K562 (cell line): ENCODE measurements at regions not wholly inside any gene's neighbourhood (a gene's known extent, or its start where the extent isn't known, plus 50 kb on each side); places are given as distances from the start of the nearest gene placed in this dataset.

Experiments used
- ATAC-seq: fragments of 200-7000 bp; cut with Tn5 transposase; 3 replicates; pipeline ENCODE4 v1.9.1; 2020; ENCODE audit warnings: moderate library complexity
- BruUV-seq: library from RNA; stranded (reverse); fragments of 400-500 nt; replicated peaks from 2 replicates; lab custom pipeline; 2021; lab: Mats Ljungman, UMichigan
- CTCF ChIA-PET: fragments of 300-600 bp; formaldehyde crosslinking; extraction: SDS; loops from one replicate; lab custom pipeline; 2021; ENCODE audit warnings: low intra/inter-chr PET ratio; lab: Yijun Ruan, JAX
- POLR2A ChIA-PET: fragments of 300-600, 350-650 bp; sonication (Branson Sonifier 250); formaldehyde crosslinking; extraction: SDS; loops from one replicate; lab custom pipeline; 2021; ENCODE audit warnings: antibody characterized with exemption, inconsistent platforms; lab: Yijun Ruan, JAX
- DNase-seq, 4 experiments: peaks; one replicate each; pipeline versions ENCODE4 v3.0.0 to v3.0.0-alpha.2; 2011 to 2018; ENCODE audit warnings: low spot score in 3 of 4, mixed read lengths in 3 of 4; ENCODE audit errors: extremely low read depth in 1 of 4
- FAIRE-seq: peaks from 2 replicates; lab custom pipeline; 2011; peaks lifted over from hg19 to GRCh38; lab: Jason Lieb, UNC
- H2AFZ ChIP-seq: 2 replicates; pipeline ENCODE4 v1.6.0; 2011; ENCODE audit warnings: low read depth, low read length, control low read depth, inconsistent platforms
- H3K27ac ChIP-seq: fragments of 200-600 bp; 3 replicates; pipeline ENCODE4 v1.8.0; 2011; ENCODE audit warnings: low read depth, mild to moderate bottlenecking, control low read depth, inconsistent platforms, low read length, moderate library complexity, mixed read lengths; ENCODE audit errors: extremely low read depth
- H3K27me3 ChIP-seq, 2 experiments: fragments of 300-600 bp in 1 of 2; 2 replicates in 1 of 2; 3 replicates in 1 of 2; pipeline versions ENCODE4 v1.6.0 to v1.8.0; 2011; ENCODE audit warnings: inconsistent platforms in 2 of 2, low read length in 2 of 2, mild to moderate bottlenecking in 1 of 2, mixed read lengths in 1 of 2, moderate library complexity in 1 of 2; ENCODE audit not compliant: control insufficient read depth in 2 of 2, insufficient read depth in 2 of 2
- H3K36me3 ChIP-seq: fragments of 300-600 bp; 3 replicates; pipeline ENCODE4 v1.8.0; 2011; ENCODE audit warnings: mild to moderate bottlenecking, low read length, inconsistent platforms; ENCODE audit not compliant: control insufficient read depth, insufficient read depth
- H3K4me1 ChIP-seq, 2 experiments: fragments of 200-600 bp in 1 of 2; replicated peaks in 1 of 2; 2 replicates in 1 of 2; 3 replicates in 1 of 2; pipeline versions ENCODE4 v1.5.1 to v1.8.0; 2011; ENCODE audit warnings: inconsistent platforms in 2 of 2, low read length in 2 of 2, mild to moderate bottlenecking in 1 of 2, mixed read lengths in 1 of 2, moderate library complexity in 1 of 2; ENCODE audit not compliant: control insufficient read depth in 2 of 2, insufficient read depth in 2 of 2
- H3K4me2 ChIP-seq: 2 replicates; pipeline ENCODE4 v1.6.1; 2011; ENCODE audit warnings: low read length, control low read depth, inconsistent platforms, mixed read lengths; ENCODE audit not compliant: insufficient read depth
- H3K4me3 ChIP-seq: fragments of 200-600 bp; sonication (generic), shearing (Covaris generic); 2 replicates; pipeline ENCODE4 v1.5.1; 2016; ENCODE audit warnings: control low read depth, inconsistent platforms
- H3K79me2 ChIP-seq: fragments of 200-600 bp; 3 replicates; pipeline ENCODE4 v1.8.0; 2011; ENCODE audit warnings: low read length, inconsistent platforms; ENCODE audit not compliant: control insufficient read depth, insufficient read depth
- H3K9ac ChIP-seq, 2 experiments: 2 replicates each; pipeline versions ENCODE4 v1.6.0 to v1.6.1; 2011; ENCODE audit warnings: low read depth in 2 of 2, low read length in 2 of 2, control low read depth in 1 of 2, inconsistent platforms in 1 of 2, mild to moderate bottlenecking in 1 of 2, mixed read lengths in 1 of 2; ENCODE audit not compliant: insufficient read depth in 1 of 2
- H3K9me1 ChIP-seq: one replicate; pipeline ENCODE4 v1.6.0; 2011; ENCODE audit warnings: inconsistent platforms, mild to moderate bottlenecking, low read length, moderate library complexity; ENCODE audit not compliant: control insufficient read depth, insufficient read depth
- H3K9me3 ChIP-seq: replicated peaks from 2 replicates; pipeline ENCODE4 v1.5.1; 2011; ENCODE audit warnings: low read depth, low read length, inconsistent platforms; ENCODE audit not compliant: control insufficient read depth, insufficient read depth
- H4K20me1 ChIP-seq: replicated peaks from 2 replicates; pipeline ENCODE4 v1.6.1; 2011; ENCODE audit warnings: low read length, inconsistent platforms, mixed read lengths; ENCODE audit not compliant: control insufficient read depth, insufficient read depth
- PATZ1 ChIP-seq: fragments of 250-450 bp; sonication (Bioruptor Pico); IDR thresholded peaks from 2 replicates; pipeline ENCODE4 v1.5.0; 2020; ENCODE audit warnings: mild to moderate bottlenecking, borderline replicate concordance
- ZFP30 ChIP-seq: fragments of 250-450 bp; sonication (Bioruptor Pico); IDR thresholded peaks from 2 replicates; pipeline ENCODE4 v1.8.0; 2022; ENCODE audit warnings: moderate library complexity, mild to moderate bottlenecking, inconsistent platforms, borderline replicate concordance
- ZNF347 ChIP-seq: fragments of 450-650 bp; formaldehyde crosslinking; IDR thresholded peaks from 2 replicates; pipeline ENCODE4 v1.4.0; 2020; ENCODE audit warnings: low read depth, mild to moderate bottlenecking, moderate library complexity
- whole genome bisulfite sequencing: fragments of 100-300 bp; shearing (Covaris generic); methylation state at CpG from one replicate; pipeline ENCODE4 v1.1.6; 2016; ENCODE audit warnings: low coverage, mixed read lengths; ENCODE audit not compliant: insufficient coverage; ENCODE audit errors: missing lambda C conversion rate; 5-methylcytosine and 5-hydroxymethylcytosine counted together
- in situ Hi-C: fragments of 300-500 bp; cut with MboI; formaldehyde crosslinking; loops from 4 replicates; pipeline ENCODE4 v1.15.0; 2018; ENCODE audit warnings: inconsistent platforms, mixed read lengths
- intact Hi-C: fragments of 100-400 bp; cut with micrococcal nuclease; formaldehyde crosslinking; loops from 2 replicates; pipeline ENCODE4 v1.14.2; 2022

- BruUV-seq: no TSS peak
- no peak for DNase-seq
- H3K9me3 ChIP-seq: no peaks in the 10 kb centered on the region
- in situ Hi-C loops: loop anchor here (10.0 kb wide), 1 partner anchor 944 kb away; no protein-coding TSS in a partner anchor
- peaks cover 59 to 67% of the 10 kb centered on the region in 2 experiments for H3K27me3 ChIP-seq
- no peak overlapping the region for H3K4me3 ChIP-seq
- H3K4me2 ChIP-seq: no peak overlapping the region
- H3K4me1 ChIP-seq: peaks cover 0 to 5% of the 10 kb centered on the region in 2 experiments; a peak in 1 of 5 replicates
- no peak overlapping the region for H3K9ac ChIP-seq
- intact Hi-C loops: no loop called here
- no peaks in the 10 kb centered on the region for H3K79me2 ChIP-seq
- ChIA-PET CTCF (no interaction called here), POLR2A (no interaction called here)
- H3K9me1 ChIP-seq: no peaks in the 10 kb centered on the region
- ATAC-seq: no peak
- H3K36me3 ChIP-seq: no peaks in the 10 kb centered on the region
- no peak for FAIRE-seq
- TF ChIP-seq ZFP30 (CRISPR knock-in tag) (no peak), ZNF347 (no peak), PATZ1 (no peak)
- TF ChIP-seq, all 486 proteins: peak for 0
- Histone ChIP-seq H3K27ac (no peak overlapping the region), H4K20me1 (0 out of 2 replicates have a peak, but pooled peaks cover 7% of the 10 kb centered on the region), H2AFZ (no peak overlapping the region)
- WGBS: 2% methylated on average over 18 of the region's 24 CpGs
Measured at GRCh38 chr5:176748073-176748966, 62.0 kb upstream of the UNC5A start.
